ENCODE measurements at regions not wholly inside any gene's neighbourhood (a gene's known extent, or its start where the extent isn't known, plus 50 kb on each side); places are given as distances from the start of the nearest gene placed in this dataset.

- Histone ChIP-seq H2AFZ (ENCODE audit: low read depth, low read length) (no peak overlapping the region), H3F3A (ENCODE audit: insufficient read depth, low read length, poor library complexity, severe bottlenecking) (no peaks in the 10 kb centered on the region), H3K9me3 (ENCODE audit: low read length) (peaks cover 3% of the 10 kb centered on the region), H3K79me2 (replicated peaks; ENCODE audit: insufficient read depth, low read length) (no peaks in the 10 kb centered on the region), H3K27ac (ENCODE audit: low read length) (no peak overlapping the region), H3K4me3 (ENCODE audit: low read length) (no peak overlapping the region), H3K27me3 (ENCODE audit: insufficient read depth, low read depth, low read length) (no peaks in the 10 kb centered on the region), H3K36me3 (ENCODE audit: insufficient read depth, low read length) (no peaks in the 10 kb centered on the region), H4K20me1 (ENCODE audit: insufficient read depth) (no peaks in the 10 kb centered on the region), H3K9me2 (ENCODE audit: insufficient read depth, low read length) (no peaks in the 10 kb centered on the region), H3K9ac (ENCODE audit: low read length) (no peak overlapping the region), H3K4me2 (ENCODE audit: low read length) (no peak overlapping the region)
- TF ChIP-seq EP300 (conservative IDR thresholded peaks at IDR 0.05; ENCODE audit: poor library complexity, severe bottlenecking) (no peak), SMC3 (conservative IDR thresholded peaks at IDR 0.05; ENCODE audit: poor library complexity) (no peak), TAF1 (IDR thresholded peaks at IDR 0.05; ENCODE audit: low read depth) (no peak), EZH2 (IDR thresholded peaks at IDR 0.05; ENCODE audit: borderline replicate concordance, insufficient read depth, low read length, poor library complexity, severe bottlenecking) (no peak), RAD21 (conservative IDR thresholded peaks at IDR 0.05) (no peak), POLR2AphosphoS5 (IDR thresholded peaks at IDR 0.05) (no peak), CTCF (IDR thresholded peaks at IDR 0.05; ENCODE audit: poor library complexity, severe bottlenecking) (no peak), REST (IDR thresholded peaks at IDR 0.05; ENCODE audit: borderline replicate concordance) (no peak), MXI1 (conservative IDR thresholded peaks at IDR 0.05; ENCODE audit: poor library complexity, severe bottlenecking) (no peak)
These were observed 232.1 kb downstream of the SOX11 start for GRCh38 chr2:5923957-5924945.

- Histone ChIP-seq H2AFZ (ENCODE audit: low read depth, low read length) (no peak overlapping the region), H3K36me3 (ENCODE audit: insufficient read depth, low read length) (no peaks in the 10 kb centered on the region), H3K79me2 (replicated peaks; ENCODE audit: insufficient read depth, low read length) (no peaks in the 10 kb centered on the region), H3K27me3 (ENCODE audit: insufficient read depth, low read depth, low read length) (no peaks in the 10 kb centered on the region), H3K9me3 (ENCODE audit: low read length) (no peaks in the 10 kb centered on the region), H3K4me3 (ENCODE audit: low read length) (no peak overlapping the region), H3K4me2 (ENCODE audit: low read length) (no peak overlapping the region), H3F3A (ENCODE audit: insufficient read depth, low read length, poor library complexity, severe bottlenecking) (no peaks in the 10 kb centered on the region), H3K9ac (ENCODE audit: low read length) (no peak overlapping the region), H3K9me2 (ENCODE audit: insufficient read depth, low read length) (no peaks in the 10 kb centered on the region), H4K20me1 (ENCODE audit: insufficient read depth) (no peaks in the 10 kb centered on the region), H3K27ac (ENCODE audit: low read length) (no peak overlapping the region)
- TF ChIP-seq TAF1 (IDR thresholded peaks at IDR 0.05; ENCODE audit: low read depth) (no peak), MXI1 (conservative IDR thresholded peaks at IDR 0.05; ENCODE audit: poor library complexity, severe bottlenecking) (no peak), EP300 (conservative IDR thresholded peaks at IDR 0.05; ENCODE audit: poor library complexity, severe bottlenecking) (no peak)
These were observed 233.4 kb downstream of the SOX11 start for GRCh38 chr2:5925604-5926003.

All from neural cell (in vitro differentiated cells).